Testis (tissue), 2 donors: ENCODE measurements at regions not wholly inside any gene's neighbourhood (a gene's known extent, or its start where the extent isn't known, plus 50 kb on each side); places are given as distances from the start of the nearest gene placed in this dataset.

Experiments
- DNase-seq: peaks from one replicate; pipeline ENCODE4 v3.0.0-alpha.2; 2019
- H3K27ac ChIP-seq, 2 donors: fragments of 200-600 bp; sonication (generic); one replicate each; pipeline ENCODE4 v1.5.1; 2019
- H3K27me3 ChIP-seq: fragments of 200-600 bp; sonication (generic); one replicate; pipeline ENCODE4 v1.5.1; 2019
- H3K36me3 ChIP-seq: fragments of 200-600 bp; sonication (generic); one replicate; pipeline ENCODE4 v1.5.1; 2017; ENCODE audit warnings: low read depth; ENCODE audit errors: missing control alignments
- H3K4me1 ChIP-seq: fragments of 200-600 bp; sonication (generic); one replicate; pipeline ENCODE4 v1.5.1; 2019
- H3K4me3 ChIP-seq, 2 donors: fragments of 200-600 bp; sonication (generic); one replicate each; pipeline ENCODE4 v1.5.1; 2017 to 2019
- H3K9me3 ChIP-seq: fragments of 200-600 bp; sonication (generic); one replicate; pipeline ENCODE4 v1.5.1; 2017
- POLR2A ChIP-seq: fragments of 450-650 bp; IDR thresholded peaks from one replicate; pipeline ENCODE4 v1.6.1; 2017; ENCODE audit warnings: antibody characterized with exemption, mild to moderate bottlenecking, moderate library complexity
- WGBS, 2 donors: methylation state at CpG; one replicate each; pipeline ENCODE4 v1.1.5; 2018; 5-methylcytosine and 5-hydroxymethylcytosine counted together
- intact Hi-C: fragments of 100-400 bp; cut with DNase I; formaldehyde crosslinking; loops from one replicate; pipeline ENCODE4 v1.15.1; 2023; ENCODE audit warnings: low total_unique reads
- TF ChIP-seq, protein P1 (sequence below), 3 experiments: fragments of 450-650 bp in 2 of 3; fragments of 200-600 bp in 1 of 3; sonication (generic) in 1 of 3; IDR thresholded peaks; one replicate each; pipeline ENCODE4 v1.5.1; 2016 to 2019; ENCODE audit warnings: antibody characterized with exemption in 3 of 3, mild to moderate bottlenecking in 2 of 3, moderate library complexity in 1 of 3

DNA sequence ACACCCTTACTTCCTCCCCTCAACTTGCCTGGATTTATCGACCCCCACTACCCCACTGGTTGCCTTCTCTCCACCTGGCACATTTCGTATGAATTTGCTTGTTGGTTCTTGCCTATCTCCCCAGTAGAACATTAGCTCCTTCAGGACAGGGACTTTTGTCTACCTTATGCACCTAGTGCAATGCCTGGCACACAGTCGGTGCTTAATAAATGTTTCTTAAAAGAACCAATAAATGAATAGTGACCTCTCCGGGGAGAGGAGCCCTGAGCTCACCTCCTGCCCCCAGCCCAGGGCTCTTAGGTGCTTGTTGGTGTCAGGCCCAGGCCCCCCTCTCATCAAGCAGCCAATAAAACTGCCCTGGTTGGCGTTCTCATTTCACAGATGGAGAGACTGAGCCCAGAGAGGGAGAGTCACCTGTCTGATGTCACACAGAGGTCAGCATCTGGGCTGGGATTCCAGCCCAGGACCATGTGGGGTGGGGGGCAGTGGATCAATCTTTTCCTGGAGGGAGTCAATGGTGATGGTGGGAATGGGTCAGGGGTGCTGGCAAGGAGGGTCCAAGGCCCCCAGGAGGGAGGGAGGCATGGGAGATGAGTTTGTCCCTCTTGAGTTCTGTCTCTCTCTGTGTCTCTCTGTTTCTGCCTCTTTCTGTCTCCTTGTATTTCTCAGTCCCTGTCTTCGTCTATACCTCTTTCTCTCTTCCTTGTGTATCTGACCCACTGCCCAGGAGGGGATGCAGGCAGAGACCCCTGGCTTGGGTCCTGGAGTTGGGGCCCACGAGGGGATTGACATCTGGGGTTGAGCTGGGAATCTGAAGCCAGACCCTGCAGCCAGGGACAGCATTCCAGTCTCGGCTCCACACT lies 89.6 kb downstream of the CEBPB start:
- no peak for TF ChIP-seq POLR2A
- TF ChIP-seq, protein P1, sequence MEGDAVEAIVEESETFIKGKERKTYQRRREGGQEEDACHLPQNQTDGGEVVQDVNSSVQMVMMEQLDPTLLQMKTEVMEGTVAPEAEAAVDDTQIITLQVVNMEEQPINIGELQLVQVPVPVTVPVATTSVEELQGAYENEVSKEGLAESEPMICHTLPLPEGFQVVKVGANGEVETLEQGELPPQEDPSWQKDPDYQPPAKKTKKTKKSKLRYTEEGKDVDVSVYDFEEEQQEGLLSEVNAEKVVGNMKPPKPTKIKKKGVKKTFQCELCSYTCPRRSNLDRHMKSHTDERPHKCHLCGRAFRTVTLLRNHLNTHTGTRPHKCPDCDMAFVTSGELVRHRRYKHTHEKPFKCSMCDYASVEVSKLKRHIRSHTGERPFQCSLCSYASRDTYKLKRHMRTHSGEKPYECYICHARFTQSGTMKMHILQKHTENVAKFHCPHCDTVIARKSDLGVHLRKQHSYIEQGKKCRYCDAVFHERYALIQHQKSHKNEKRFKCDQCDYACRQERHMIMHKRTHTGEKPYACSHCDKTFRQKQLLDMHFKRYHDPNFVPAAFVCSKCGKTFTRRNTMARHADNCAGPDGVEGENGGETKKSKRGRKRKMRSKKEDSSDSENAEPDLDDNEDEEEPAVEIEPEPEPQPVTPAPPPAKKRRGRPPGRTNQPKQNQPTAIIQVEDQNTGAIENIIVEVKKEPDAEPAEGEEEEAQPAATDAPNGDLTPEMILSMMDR (IDR thresholded peaks at IDR 0.05), result no peak
- Histone ChIP-seq H3K27me3 (no peaks in the 10 kb centered on the region), H3K36me3 (no peaks in the 10 kb centered on the region), H3K4me3 (no peak overlapping the region), H3K9me3 (no peaks in the 10 kb centered on the region), H3K27ac (peak overlapping the region in 1 of 2 donors; percentile 86), H3K4me1 (peaks cover 44% of the 10 kb centered on the region)
- intact Hi-C loops, result loop anchor here (10.0 kb wide), 1 partner anchor 55 kb away; no protein-coding TSS in a partner anchor
- WGBS, 2 donors, result 78 to 81% methylated on average over 6 to 8 of the region's 8 CpGs
- no peak for DNase-seq

DNA sequence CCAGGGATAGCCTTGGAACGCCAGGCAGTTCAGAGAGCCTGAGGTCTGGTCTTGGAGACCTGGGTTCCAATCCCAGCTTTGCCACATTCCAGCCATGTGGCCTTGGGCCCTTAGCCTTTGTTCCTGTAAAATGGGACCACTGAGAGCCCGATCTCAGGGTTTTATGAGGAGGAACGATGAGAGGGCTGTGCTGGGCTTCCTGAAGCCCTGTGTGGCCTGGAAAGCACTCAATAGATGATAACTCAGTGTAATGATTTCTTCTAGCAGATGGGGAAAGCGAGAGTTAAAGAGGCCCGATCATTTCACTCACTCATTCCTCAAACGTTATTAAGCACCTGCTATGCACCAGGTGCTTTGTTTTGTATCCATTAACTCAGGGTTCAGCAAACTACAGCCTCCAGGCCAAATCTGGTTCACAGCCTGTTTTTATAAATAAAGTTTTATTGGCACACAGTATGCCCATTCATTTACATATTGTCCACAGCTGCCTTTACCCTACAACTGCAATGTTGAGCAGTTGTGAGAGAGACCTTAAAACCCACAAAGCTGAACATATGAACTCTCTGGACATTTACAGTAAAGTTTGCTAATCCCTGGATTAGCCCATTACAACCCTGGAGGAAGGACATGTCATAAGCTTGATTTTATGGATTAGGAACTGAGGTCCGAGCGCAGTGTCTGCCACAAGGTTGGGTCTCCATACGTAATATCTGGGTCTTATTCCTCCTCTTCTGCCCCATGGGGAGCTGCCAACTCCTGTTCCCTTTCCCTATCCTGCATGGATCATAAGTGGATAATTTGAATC lies 90.4 kb downstream of the CEBPB start:
- Histone ChIP-seq H3K27ac (peak overlapping the region in 1 of 2 donors; percentile 86), H3K4me1 (peaks cover 47% of the 10 kb centered on the region), H3K36me3 (no peaks in the 10 kb centered on the region), H3K4me3 (no peak overlapping the region), H3K9me3 (no peaks in the 10 kb centered on the region), H3K27me3 (no peaks in the 10 kb centered on the region)
- intact Hi-C loops, result loop anchor here (10.0 kb wide), 1 partner anchor 56 kb away; no protein-coding TSS in a partner anchor
- no peak for TF ChIP-seq POLR2A
- TF ChIP-seq, protein P1 (IDR thresholded peaks at IDR 0.05), result no peak
- WGBS, 2 donors, result 81% methylated on average over 8 to 9 of the region's 9 CpGs
- DNase-seq, result no peak

DNA sequence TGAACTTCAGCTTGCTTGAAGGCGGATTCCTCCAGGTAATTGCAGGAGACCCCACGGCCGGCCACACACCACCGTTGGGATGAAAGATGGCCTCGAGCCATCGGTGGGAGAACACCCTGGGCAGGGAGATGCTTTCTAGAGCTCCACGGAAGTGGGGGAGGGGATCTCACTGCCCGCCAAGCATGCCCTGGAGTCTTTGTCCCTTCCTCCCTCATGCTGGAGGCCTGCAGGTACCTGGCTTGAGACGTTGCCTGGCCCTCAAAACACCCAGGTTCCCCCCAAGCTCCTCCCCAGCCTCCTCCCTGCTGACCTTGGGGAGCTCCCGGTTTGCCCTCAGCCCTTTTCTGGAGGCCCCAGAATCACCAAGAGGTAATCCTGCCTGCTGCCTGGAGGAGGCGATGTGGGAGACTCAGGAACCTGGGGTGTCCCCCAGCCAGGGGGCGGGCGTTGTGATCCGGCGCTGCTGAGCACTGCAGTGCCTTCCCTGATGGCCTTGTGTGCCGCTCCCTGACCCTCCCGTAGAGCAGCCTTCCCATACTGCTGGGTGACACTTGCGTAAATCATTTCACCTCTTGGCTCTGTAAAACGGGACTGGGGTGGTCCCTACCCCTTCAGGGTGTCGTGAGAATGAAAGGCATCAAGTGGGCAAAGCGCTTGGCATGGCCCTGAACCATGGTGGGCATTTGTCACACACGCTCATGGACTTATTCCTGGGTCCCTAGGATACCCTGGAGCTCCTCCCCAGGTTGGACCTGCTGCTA lies 91.4 kb downstream of the CEBPB start:
- Histone ChIP-seq H3K4me1 (peaks cover 56% of the 10 kb centered on the region), H3K36me3 (no peaks in the 10 kb centered on the region), H3K4me3 (no peak overlapping the region), H3K27me3 (no peaks in the 10 kb centered on the region), H3K27ac (peak overlapping the region in 1 of 2 donors; percentile 95), H3K9me3 (no peaks in the 10 kb centered on the region)
- no peak for TF ChIP-seq POLR2A
- TF ChIP-seq, protein P1 (IDR thresholded peaks at IDR 0.05), result no peak
- DNase-seq, result no peak
- intact Hi-C loops, result loop anchor here (10.0 kb wide), 1 partner anchor 57 kb away; no protein-coding TSS in a partner anchor
- 67 to 70% methylated on average over 21 to 22 of the region's 22 CpGs for WGBS, 2 donors

DNA sequence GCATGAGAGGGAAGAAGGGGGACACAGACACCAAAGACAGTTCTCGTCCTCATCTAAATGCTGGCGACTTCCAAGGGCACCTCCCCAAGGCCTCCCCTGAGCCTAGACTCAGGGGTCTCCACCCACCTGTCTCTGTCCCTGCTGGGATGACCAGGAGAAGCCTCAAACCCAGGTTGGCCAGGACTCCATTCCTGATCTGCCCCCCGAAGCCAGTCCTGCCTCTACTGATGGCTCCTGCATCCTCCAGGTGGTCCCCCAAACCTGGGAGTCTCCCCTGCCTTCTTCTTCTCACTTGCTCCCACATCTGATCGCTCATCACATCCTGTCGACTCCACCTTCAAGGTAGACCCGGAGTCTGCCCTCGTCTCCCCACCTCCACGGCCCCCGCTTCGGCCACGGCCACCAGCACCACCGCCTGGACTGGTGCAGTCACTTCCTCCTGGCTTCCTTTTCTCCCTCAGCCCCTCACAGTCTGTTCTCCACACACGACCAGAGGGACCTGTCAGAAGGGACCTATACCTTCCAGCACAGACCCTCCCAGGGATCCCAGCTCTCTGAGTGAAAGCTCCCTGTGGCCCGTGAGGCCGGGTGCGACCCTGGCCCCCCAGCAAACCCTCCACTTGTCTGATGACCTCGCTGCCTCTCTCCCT lies 92.1 kb downstream of the CEBPB start:
- intact Hi-C loops, result loop anchor here (10.0 kb wide), 1 partner anchor 58 kb away; no protein-coding TSS in a partner anchor
- WGBS, 2 donors, result 78 to 79% methylated on average over 17 of the region's 17 CpGs

More for the DNA sequence above, 92.1 kb downstream of the CEBPB start:
- Histone ChIP-seq H3K27me3 (no peaks in the 10 kb centered on the region), H3K27ac (peak overlapping the region; percentile 89 to 95), H3K36me3 (no peaks in the 10 kb centered on the region), H3K4me1 (peaks cover 57% of the 10 kb centered on the region), H3K4me3 (no peak overlapping the region), H3K9me3 (no peaks in the 10 kb centered on the region)
- TF ChIP-seq, protein P1 (IDR thresholded peaks at IDR 0.05), result no peak
- no peak for TF ChIP-seq POLR2A
- no peak for DNase-seq
